GM20000 (cell line): ENCODE measurements at regions not wholly inside any gene's neighbourhood (a gene's known extent, or its start where the extent isn't known, plus 50 kb on each side); places are given as distances from the start of the nearest gene placed in this dataset.

Experiments used
- DNase-seq: peaks from one replicate; pipeline ENCODE4 v3.0.0; 2012; ENCODE audit warnings: low spot score
- CTCF ChIP-seq: IDR thresholded peaks from 2 replicates; pipeline ENCODE4 v1.5.1; 2012; ENCODE audit warnings: mild to moderate bottlenecking, control low read depth; ENCODE audit errors: extremely low read depth, missing control alignments

- no peak for DNase-seq
- no peak for TF ChIP-seq CTCF
These were observed 61.7 kb upstream of the ZMIZ1 start for GRCh38 chr10:79007018-79007417.

GRCh38 chr10:79007421-79008319 lies 61.1 kb upstream of the ZMIZ1 start:
- TF ChIP-seq CTCF = no peak
- no peak for DNase-seq

- no peak for TF ChIP-seq CTCF
These were observed 59.6 kb upstream of the ZMIZ1 start for GRCh38 chr10:79009145-79009544.

GRCh38 chr10:79012567-79012966 lies 56.2 kb upstream of the ZMIZ1 start:
- DNase-seq = no peak
- TF ChIP-seq CTCF = no peak

More at GRCh38 chr10:79009145-79009544, 59.6 kb upstream of the ZMIZ1 start:
- DNase-seq = no peak

GRCh38 chr10:79013406-79013987 lies 55.3 kb upstream of the ZMIZ1 start:
- no peak for DNase-seq
- TF ChIP-seq CTCF = no peak

GRCh38 chr10:79014796-79015195 lies 54.0 kb upstream of the ZMIZ1 start:
- DNase-seq = no peak
- TF ChIP-seq CTCF = no peak

GRCh38 chr10:79017882-79018520 lies 50.8 kb upstream of the ZMIZ1 start:
- no peak for DNase-seq
- TF ChIP-seq CTCF = no peak
